Stimulated activated CD8-positive, alpha-beta memory T cell treated with anti-CD3 and anti-CD28 coated beads, Interleukin-15, amount 100 ng/mL, for 1 hour (primary cell): ENCODE measurements at regions not wholly inside any gene's neighbourhood (a gene's known extent, or its start where the extent isn't known, plus 50 kb on each side); places are given as distances from the start of the nearest gene placed in this dataset.
"Not testable (repeated sequence)": the region's sequence is repeated elsewhere in the genome, so short reads cannot be mapped to it uniquely, and the experiment has no call there.

Experiments used
- DNase-seq: peaks from one replicate; pipeline ENCODE4 v3.0.0-alpha.2; 2020; ENCODE audit warnings: low read depth

DNA sequence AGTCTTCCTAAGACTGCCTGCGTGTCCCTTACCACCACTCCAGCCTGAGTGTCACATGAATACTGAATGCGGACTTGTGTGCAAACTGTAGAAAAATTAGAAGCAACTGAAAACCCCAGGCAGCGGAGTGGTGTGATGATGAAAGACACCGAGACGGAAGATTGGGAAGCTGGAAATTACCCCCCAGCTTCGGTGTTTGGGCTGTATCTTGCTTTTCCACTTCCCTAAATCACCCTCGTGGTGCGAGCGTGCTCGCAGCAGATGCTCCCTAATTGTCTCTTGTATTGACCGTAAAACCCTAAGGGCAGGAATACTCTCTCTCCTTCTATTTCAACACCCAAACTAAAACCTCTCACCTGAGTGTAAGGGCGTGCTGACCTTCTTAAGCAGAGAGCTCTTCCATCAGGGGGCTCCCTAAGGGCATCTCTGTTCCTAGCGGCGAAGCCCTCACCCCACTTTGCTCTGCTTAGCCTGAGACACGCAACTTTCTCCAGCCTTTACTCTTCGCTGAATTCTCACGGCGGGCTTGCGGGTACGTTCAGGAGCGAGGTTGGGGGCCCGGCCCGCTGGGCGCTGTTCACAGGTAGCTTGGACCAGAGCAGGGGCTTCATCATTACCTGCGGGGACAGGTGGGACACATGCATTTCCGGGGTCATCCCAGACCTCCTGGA is 62.4 kb downstream of the CRYBB2 start:
- no peak for DNase-seq

DNA sequence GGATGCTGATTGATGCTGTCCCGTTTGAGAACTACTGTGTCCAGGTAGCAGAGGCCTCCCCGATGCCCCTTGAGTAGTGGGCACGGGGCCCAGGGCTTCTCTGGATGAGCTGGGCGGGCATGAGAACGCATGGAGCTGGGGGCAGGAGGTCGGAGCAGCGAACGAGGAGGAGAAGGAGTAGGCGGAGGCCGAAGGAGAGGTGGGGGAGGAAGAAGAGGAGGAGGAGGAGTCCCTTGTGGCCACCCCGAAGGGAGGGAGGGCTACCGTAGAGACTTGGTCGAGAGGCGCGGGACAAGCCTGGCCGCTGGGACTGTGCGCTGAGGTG is 62.9 kb downstream of the CRYBB2 start:
- DNase-seq, result no peak

DNA sequence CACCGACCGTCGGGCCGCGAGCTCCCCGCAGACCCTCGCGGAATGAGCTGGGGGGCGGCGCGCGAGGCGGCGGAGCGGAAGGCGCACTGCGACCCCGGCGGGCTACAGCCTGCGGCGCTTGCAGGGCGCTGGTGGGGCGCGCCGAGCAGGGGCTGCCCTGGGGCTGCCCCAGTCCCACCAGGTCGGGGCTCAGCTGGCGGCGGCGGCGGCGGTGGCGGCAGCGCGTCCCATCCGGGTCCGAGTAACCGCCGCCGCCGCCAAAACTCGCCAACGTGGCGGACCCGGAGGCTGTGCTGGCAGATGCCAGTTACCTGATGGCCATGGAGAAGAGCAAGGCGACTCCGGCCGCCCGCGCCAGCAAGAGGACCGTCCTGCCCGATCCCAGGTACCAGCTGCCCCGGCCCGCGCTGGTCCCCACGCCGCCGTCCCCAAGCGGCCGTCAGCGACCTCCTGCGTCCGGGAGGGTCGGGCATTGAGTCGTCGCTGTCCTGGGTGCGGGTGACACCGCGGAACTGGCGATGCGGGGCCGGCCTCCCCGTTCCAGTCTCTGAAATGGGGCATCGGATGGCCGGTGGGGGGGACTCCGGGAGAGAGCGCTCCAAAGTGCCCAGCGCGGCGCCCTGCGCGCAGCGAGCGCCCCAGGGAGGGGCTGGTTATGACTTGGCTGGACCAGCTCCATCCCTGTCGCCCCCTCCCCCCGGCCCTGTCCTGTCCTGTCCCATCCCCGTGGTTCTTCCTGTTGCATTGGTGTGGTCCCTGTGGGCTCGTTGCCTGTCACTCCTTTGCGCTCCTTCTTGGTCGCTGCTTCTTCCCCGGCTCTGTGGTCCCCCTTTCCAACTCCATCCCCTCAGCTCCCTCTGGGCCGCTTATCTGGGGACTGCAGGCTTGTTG is 63.5 kb downstream of the CRYBB2 start:
- DNase-seq, result no peak

DNA sequence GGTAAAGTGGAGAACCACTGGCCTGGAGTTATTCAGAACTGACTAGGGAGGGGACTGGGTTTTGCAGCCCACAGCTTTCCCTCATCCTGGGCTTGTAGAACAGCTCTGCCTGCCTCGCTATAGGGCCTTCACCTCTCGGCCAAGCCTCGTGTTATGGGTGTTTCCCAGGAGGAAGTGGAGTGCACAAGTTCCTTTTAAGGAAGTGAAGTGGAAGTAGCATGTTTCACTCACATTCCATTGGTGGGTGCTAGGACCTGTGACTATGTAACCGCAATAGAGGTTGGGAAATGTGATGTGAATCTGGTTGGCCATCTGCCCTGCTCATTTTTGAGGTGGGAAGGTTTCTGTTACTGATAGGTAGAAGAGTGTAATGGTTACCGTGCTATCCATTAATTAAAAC is 69.0 kb downstream of the CRYBB2 start:
- DNase-seq, result not testable (repeated sequence)

DNA sequence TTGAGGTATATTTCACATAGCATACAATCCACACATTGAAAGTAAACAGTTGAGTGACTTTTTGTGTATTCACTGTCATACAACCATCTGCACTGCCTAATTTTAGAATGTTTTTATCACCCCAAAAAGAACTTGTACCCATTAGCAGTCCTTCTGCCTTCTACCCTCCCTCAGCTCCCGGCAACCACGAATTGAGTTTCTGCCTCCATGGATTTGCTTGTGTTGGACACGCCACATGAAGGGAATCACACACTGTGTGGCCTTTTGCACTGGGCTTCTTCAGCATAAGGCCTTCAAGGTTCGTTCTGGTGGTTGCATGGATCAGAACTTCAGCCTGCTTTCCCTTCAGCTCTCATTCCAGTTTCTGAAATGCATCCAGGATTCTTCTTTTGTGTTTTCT is 82.5 kb downstream of the CRYBB2 start:
- DNase-seq, result not testable (repeated sequence)

DNA sequence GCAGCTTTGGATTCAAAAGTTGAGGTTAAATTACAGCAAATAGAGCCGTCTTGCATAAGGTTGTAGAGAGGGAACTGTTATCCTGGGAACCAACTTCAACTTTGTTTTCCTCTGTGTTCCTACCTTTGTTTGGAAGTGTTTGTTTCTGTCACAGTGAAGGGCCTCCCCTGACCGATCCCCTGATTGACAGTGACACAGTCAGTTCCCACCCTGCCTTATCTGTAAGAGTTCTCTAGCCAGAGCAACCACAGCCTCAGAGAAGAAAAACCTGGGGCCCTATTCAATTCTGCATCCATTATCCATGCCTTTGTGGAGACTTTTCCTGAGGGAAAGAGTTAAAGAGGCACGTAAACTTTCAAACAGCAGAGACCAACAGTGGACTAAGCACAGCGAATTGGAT is 90.1 kb downstream of the CRYBB2 start:
- not testable (repeated sequence) for DNase-seq

DNA sequence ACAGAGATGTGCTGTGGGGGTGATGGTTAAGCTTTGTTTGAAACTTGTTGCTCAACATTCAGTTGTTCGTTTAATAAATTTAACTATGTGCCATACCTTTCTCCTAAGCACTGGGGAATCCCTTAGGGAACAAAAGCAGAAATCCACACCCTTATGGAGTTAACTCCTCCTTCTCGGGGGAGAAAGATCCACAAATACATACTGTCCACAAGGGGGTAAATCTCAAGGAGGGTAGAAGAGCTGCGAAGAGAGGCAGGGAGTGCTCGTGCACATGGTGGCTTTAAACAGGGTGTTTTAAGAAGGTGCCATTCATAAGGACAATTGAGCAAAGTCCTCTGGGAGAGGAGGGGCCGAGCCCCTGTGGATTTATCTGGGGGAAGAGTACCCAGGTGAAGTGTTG is 92.5 kb downstream of the CRYBB2 start:
- not testable (repeated sequence) for DNase-seq

DNA sequence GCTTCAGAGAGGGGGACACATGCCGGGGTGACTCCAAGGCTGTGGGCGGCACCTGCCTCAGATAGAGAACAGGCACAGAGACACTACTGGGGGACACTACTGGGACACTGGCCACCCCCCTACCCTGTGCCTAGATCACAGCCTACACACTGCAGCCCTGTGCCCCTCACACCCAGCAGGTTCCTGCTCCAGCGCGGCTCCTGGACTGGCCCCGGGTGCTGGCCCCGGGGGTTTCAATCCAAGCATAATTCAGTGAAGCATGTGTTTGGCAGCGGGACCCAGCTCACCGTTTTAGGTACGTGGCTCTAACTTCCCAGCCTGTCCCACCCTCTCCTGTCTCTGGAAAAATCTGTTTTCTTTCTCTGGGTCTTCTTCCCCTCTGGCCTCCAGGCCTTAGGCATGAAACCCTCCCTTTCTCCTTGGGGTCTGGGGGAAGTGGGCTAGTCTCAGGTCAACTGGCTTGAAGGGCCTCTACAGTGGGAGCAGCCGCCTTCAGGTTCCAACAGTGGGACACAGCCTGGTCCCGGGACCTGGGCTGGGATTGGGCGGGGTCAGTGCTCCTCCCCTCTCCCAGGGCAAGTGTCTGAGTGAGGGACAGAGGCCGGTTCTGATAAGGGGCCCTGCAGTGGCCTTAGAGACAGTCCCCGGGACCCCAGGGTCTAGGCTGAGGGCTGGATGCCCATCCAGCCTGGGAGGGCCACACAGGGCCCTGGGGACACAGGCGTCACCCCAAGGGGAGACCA is 98.8 kb downstream of the CRYBB2 start:
- DNase-seq, result no peak

DNA sequence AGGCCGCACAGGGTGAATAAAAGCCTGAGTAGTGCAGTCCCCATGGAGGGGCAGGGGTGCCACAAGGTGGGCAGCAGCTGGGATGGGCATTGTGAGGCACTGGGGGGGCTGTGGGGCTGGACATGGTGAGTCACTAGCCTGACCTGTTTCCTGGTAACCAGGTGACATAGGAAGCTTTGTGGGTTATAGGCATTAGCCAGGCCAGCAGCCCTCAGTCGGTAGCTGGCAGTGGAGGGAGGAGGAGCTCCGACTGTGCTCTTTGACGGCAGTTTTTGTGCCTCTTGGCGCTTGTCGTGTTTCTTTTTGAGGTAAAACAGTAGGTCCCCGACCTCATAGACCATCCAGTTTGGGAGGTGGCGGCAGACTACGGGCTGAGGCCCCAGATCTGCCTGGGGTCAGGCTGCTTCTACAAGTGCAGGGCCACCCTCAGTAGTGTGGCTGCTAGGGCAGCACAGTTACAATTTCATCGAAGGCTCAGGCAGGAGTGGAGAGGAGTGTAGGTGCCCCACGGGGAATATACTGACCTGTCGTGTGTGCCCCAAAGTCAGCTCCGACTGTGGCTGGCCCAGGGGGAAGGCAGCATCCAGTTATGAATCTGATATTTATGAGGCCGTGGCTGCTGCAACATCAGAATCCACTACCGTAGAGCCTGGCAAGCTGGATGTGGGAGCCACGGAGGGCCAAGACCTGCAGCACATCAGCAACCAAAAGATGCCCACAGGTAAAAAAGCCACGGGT is 107.7 kb downstream of the CRYBB2 start:
- DNase-seq, result no peak

DNA sequence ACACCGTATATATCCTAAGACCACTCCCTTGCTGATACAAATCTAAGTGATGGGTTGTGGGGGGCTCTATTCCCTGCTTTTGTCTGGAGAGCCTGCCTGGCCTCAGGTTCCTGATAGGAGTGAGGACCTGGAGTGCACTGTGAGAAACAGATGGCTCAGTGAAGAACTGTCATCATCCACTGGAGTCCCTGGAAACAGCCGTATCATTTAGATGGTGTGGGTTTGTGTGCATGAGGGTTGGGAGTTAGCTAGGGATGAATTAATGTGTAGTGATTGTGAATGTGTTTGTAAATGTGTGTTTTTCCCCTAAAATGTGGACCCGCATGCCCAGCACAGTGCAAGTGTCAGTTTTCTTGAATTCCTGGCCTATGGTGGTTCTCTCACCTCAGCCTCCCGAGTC is 111.6 kb downstream of the CRYBB2 start:
- no peak for DNase-seq

DNA sequence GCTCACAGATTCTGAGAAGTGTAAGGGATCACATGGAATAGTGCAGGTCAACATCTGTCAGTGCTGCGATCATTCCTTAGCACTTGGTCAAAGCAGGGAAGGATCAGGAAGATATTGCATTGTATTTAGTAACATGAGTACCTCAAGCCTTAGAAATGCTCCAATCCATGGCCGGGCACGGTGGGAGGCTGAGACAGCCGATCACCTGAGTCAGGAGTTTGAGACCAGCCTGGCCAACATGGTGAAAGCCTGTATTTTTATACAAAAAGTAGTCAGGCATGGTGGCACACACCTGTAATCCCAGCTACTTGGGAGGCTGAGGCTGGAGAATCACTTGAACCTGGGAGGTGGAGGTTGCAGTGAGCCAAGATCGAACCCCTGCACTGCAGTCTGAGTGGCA is 112.5 kb downstream of the CRYBB2 start:
- not testable (repeated sequence) for DNase-seq

DNA sequence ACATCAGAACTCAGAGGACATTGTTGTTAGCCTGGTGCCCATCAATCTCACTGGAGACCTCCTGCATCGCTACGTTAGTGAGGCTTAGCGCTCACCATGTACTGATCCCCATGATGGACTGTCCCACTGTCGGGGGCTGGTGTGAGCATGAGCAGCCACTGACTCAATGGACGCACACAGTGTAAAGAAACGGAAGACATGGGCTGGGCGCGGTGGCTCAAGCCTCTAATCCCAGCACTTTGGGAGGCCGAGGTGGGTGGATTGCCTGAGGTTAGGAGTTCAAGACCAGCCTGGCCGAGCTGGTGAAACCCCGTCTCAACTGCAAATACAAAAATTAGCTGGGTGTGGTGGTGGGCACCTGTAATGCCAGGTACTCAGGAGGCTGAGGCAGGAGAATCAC is 112.9 kb downstream of the CRYBB2 start:
- DNase-seq, result no peak

DNA sequence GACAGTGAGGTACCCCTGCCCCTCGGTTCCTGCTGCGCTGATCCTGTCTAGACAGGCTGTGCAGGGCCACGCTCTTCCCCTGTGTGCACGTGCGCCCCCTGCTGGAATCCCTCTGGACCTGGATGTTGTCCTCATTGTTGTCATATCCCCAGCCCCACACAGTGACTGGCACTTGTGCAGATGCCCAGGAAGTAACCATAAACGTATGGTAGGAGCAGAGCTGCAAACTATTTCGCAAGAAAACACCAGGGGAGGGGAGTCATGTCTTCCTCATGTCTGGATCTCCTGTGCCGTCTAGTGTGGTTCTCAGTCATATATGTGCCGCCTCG is 114.7 kb downstream of the CRYBB2 start:
- no peak for DNase-seq

DNA sequence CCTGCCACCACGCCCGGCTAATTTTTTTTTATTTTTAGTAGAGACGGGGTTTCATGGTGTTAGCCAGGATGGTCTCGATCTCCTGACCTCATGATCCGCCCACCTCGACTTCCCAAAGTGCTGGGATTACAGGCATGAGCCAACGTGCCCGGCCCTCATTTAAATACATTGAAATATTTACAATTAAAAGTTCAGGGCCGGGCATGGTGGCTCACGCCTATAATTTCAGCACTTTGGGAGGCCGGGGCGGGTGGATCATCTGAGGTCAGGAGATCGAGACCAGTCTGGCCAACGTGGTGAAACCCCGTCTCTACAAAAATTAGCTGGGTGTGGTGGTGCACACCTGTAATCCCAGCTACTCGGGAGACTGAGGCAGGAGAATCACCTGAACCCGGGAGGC is 115.2 kb downstream of the CRYBB2 start:
- not testable (repeated sequence) for DNase-seq

DNA sequence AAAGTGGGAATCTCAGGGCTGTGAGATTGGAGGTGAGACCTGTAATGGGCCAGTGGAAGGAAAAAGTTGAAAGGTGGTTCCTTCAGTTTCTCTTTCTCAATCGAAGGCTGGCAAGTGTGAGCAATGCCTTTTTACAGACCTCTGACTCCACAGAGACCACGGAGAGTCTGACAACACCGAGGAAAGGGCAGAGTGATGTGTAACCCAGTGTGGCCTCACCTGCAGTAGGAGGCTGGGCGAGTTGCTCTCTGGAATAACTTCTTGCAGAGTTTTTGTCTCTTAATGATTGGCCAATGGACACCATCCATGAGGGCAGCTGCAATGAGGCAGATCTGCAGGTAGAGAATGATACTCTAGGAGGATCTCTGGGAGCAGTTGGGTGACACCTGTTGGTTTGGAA is 115.8 kb downstream of the CRYBB2 start:
- DNase-seq, result not testable (repeated sequence)

DNA sequence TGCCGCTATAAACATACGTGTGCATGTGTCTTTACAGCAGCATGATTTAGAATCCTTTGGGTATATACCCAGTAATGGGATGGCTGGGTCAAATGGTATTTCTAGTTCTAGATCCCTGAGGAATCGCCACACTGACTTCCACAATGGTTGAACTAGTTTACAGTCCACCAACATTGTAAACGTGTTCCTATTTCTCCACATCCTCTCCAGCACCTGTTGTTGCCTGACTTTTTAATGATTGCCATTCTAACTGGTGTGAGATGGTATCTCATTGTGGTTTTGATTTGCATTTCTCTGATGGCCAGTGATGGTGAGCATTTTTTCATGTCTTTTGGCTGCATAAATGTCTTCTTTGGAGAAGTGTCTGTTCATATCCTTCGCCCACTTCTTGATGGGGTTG is 121.1 kb downstream of the CRYBB2 start:
- not testable (repeated sequence) for DNase-seq

DNA sequence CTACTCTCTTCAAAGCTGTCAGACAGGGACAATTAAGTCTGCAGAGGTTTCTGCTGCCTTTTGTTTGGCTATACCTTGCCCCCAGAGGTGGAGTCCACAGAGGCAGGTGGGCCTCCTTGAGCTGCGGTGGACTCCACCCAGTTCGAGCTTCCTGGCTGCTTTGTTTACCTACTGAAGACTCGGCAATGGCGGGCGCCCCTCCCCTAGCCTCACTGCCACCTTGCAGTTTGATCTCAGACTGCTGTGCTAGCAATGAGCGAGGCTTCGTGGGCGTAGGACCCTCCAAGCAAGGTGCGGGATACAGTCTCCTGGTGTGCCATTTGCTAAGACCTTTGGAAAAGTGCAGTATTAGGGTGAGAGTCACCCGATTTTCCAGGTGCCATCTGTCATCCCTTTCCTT is 124.9 kb downstream of the CRYBB2 start:
- DNase-seq, result not testable (repeated sequence)

DNA sequence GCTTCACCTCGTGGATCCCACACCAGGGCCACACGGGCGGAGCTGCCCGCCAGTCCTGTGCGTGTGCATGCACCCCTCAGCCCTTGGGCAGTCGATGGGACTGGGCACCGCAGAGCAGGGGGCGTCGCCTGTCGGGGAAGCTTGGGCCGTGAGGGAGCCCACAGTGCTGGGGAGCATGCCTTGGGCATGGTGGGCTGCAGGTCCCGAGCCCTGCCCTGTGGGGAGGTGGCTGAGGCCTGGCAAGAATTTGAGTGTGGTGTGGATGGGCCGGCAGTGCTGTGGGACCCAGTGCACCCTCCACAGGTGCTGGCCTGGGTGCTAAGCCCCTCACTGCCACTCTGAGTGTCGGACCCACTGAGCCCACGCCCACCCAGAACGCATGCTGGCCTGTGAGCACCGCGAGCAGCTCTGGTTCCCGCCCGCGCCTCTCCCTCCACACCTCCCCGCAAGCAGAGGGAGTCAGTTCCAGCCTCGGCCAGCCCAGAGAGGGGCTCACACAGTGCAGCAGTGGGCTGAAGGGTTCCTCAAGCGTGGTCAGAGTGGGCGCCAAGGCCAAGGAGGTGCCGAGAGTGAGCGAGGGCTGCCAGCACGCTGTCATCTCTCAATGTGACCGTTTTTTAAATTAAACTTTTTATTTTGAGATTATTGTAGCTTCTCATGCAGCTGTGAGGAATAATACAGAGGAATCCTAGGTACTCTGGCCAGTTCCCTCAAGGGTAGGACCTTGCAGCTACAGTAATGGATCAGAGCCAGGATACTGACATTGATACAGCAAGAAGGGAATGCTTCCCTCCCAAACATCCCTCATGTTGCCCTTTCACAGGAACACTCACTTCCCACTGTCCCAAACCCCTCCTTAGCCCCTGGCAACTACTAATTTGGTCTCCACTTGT is 127.7 kb downstream of the CRYBB2 start:
- no peak for DNase-seq

DNA sequence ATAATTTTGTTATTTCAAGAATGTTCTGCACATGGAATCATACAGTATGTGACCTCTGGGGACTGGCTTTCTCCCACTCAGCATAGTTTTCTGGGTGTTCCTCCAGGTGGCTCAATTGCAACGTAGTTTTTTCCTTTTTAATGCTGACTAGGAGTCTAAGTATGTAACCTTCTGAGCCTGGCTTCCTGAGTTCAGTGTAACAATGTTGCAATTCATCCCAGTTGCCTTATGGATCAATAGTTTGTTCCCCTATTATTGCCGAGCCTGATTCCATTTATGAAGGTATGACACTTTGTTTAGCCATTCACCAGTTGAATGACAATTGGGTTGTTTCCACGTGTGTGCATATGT is 128.3 kb downstream of the CRYBB2 start:
- DNase-seq, result no peak

DNA sequence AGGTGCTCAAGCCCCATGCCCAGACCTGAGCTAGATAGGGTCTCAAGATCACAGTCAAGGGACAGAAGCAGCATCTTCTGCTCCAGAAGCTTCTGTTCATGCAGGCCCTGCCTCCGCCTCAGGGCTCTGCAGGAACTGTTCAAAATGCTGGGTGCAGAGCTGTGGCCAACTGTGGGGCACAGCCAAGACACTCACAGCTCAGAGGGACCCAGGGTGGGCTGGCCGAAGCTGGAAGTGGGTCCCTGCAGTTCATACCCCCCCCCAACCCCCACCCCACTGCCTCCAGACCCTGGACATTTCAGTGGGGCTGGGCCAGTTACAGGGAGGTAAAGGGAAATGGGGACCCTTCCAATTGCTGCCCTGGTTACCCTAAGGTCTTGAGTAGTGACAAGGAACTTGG is 129.0 kb downstream of the CRYBB2 start:
- DNase-seq, result no peak

DNA sequence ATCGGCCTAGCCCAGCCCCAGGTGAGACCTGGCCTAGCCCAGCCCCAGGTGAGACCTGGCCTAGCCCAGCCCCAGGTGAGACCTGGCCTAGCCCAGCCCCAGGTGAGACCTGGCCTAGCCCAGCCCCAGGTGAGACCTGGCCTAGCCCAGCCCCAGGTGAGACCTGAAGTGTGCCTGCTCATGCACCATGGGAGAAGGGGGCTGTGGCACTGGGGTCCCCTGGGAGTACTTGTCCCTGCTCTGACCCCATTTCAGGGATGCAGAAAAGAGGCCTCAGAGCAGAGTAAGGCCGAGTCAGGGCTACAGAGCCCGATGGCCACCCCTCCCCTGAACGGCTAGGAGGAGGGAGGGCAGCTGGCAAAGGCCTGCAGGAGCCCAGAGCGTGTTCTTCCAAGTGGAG is 129.6 kb downstream of the CRYBB2 start:
- not testable (repeated sequence) for DNase-seq
